OCI-LY7 (cell line): ENCODE measurements at regions not wholly inside any gene's neighbourhood (a gene's known extent, or its start where the extent isn't known, plus 50 kb on each side); places are given as distances from the start of the nearest gene placed in this dataset.

Experiments used
- CTCF ChIP-seq: fragments of 200-600 bp; sonication (generic); conservative IDR thresholded peaks from 2 replicates; pipeline ENCODE4 v1.5.1; 2014; ENCODE audit warnings: mild to moderate bottlenecking, antibody characterized with exemption, low read length, moderate library complexity, mixed read lengths
- EZH2phosphoT487 ChIP-seq: fragments of 200-600 bp; sonication (generic); IDR thresholded peaks from 2 replicates; pipeline ENCODE4 v1.6.1; 2018; ENCODE audit warnings: low read depth, borderline replicate concordance, mild to moderate bottlenecking, mixed run types, antibody characterized with exemption, low read length, moderate library complexity, mixed read lengths

GRCh38 chr18:26794230-26795101 is 71.0 kb downstream of the AQP4 start:
- TF ChIP-seq CTCF (no peak), EZH2phosphoT487 (no peak)
